ENCODE measurements at regions not wholly inside any gene's neighbourhood (a gene's known extent, or its start where the extent isn't known, plus 50 kb on each side); places are given as distances from the start of the nearest gene placed in this dataset.

- Histone ChIP-seq H3K27ac (no peak overlapping the region), H3K4me1 (no peaks in the 10 kb centered on the region), H3K4me3 (no peak overlapping the region), H3K4me2 (no peak overlapping the region), H3K9me3 (no peaks in the 10 kb centered on the region)
- FAIRE-seq (no peak), ATAC-seq (no peak), DNase-seq (ENCODE audit: low read depth in 1 of 2, low spot score in 1 of 2) (no peak)
- ChIA-PET POLR2A (no interaction called here), CTCF (no interaction called here)
- 9% methylated on average over 2 of the region's 2 CpGs for WGBS (ENCODE audit: missing lambda C conversion rate)
- TF ChIP-seq EHMT2 (IDR thresholded peaks at IDR 0.05; ENCODE audit: low read depth) (no peak), TFCP2L1 (CRISPR knock-in tag; IDR thresholded peaks at IDR 0.05) (no peak), KDM1A (IDR thresholded peaks at IDR 0.05; ENCODE audit: low read depth) (no peak), HOXB5 (CRISPR knock-in tag; IDR thresholded peaks at IDR 0.05) (no peak), HMGXB4 (CRISPR knock-in tag; IDR thresholded peaks at IDR 0.05; ENCODE audit: borderline replicate concordance) (no peak), CBX2 (IDR thresholded peaks at IDR 0.05; ENCODE audit: borderline replicate concordance, low read depth) (no peak), KDM5A (IDR thresholded peaks at IDR 0.05) (no peak), RAD21 (conservative IDR thresholded peaks at IDR 0.05 in 1 of 2, IDR thresholded peaks at IDR 0.05 in 1 of 2) (no peak), GATA3 (IDR thresholded peaks at IDR 0.05; ENCODE audit: borderline replicate concordance) (no peak), HDAC2 (IDR thresholded peaks at IDR 0.05) (no peak), ELK1 (IDR thresholded peaks at IDR 0.05; ENCODE audit: low read depth, low read length) (no peak), FOSB (CRISPR knock-in tag; IDR thresholded peaks at IDR 0.05) (no peak), EHF (CRISPR knock-in tag; IDR thresholded peaks at IDR 0.05) (no peak), PHF8 (IDR thresholded peaks at IDR 0.05; ENCODE audit: borderline replicate concordance, low read depth) (no peak), CHD2 (IDR thresholded peaks at IDR 0.05; ENCODE audit: low read length, partially characterized antibody) (no peak), FOXS1 (CRISPR knock-in tag; IDR thresholded peaks at IDR 0.05) (no peak)
- TF ChIP-seq, protein P1, sequence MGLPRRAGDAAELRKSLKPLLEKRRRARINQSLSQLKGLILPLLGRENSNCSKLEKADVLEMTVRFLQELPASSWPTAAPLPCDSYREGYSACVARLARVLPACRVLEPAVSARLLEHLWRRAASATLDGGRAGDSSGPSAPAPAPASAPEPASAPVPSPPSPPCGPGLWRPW (IDR thresholded peaks at IDR 0.05), result no peak
- TF ChIP-seq, protein P2, sequence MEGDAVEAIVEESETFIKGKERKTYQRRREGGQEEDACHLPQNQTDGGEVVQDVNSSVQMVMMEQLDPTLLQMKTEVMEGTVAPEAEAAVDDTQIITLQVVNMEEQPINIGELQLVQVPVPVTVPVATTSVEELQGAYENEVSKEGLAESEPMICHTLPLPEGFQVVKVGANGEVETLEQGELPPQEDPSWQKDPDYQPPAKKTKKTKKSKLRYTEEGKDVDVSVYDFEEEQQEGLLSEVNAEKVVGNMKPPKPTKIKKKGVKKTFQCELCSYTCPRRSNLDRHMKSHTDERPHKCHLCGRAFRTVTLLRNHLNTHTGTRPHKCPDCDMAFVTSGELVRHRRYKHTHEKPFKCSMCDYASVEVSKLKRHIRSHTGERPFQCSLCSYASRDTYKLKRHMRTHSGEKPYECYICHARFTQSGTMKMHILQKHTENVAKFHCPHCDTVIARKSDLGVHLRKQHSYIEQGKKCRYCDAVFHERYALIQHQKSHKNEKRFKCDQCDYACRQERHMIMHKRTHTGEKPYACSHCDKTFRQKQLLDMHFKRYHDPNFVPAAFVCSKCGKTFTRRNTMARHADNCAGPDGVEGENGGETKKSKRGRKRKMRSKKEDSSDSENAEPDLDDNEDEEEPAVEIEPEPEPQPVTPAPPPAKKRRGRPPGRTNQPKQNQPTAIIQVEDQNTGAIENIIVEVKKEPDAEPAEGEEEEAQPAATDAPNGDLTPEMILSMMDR (IDR thresholded peaks at IDR 0.05), result no peak
Observed at GRCh38 chr14:42556551-42556950, 949.9 kb downstream of the LRFN5 start.

DNA sequence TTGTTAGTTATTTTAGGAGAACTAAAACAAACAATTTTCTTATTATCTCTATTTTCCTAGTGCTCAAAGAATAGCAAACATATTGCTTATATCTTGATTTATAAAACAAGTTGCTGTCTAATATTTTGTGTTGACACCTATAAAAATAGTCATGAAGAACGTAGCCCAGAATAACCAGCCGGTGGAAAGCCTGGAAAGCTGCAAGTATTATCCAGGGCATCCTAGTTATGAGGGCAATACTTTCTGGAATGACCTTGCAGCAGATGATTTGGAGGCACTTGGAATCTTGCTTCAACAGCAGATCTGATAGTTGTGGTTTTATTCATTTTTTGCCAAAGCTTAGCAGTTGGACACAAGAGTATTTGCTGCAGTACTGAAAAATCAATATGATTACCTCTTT lies 948.7 kb downstream of the LRFN5 start:
- no peak overlapping the region for H3K4me2 ChIP-seq
- DNase-seq (ENCODE audit: low read depth in 1 of 2, low spot score in 1 of 2) (no peak), FAIRE-seq (no peak), ATAC-seq (no peak)
- H3K27ac ChIP-seq, result no peak overlapping the region
- H3K4me3 ChIP-seq, result no peak overlapping the region
- ChIA-PET CTCF (no interaction called here), POLR2A (no interaction called here)
- H3K4me1 ChIP-seq, result no peaks in the 10 kb centered on the region
- 51% methylated on average over 2 of the region's 2 CpGs for WGBS (ENCODE audit: missing lambda C conversion rate)
- H3K9me3 ChIP-seq, result no peaks in the 10 kb centered on the region
- TF ChIP-seq ZC3H11A (IDR thresholded peaks at IDR 0.05) (no peak), HEYL (CRISPR knock-in tag; IDR thresholded peaks at IDR 0.05) (no peak), TFCP2L1 (CRISPR knock-in tag; IDR thresholded peaks at IDR 0.05) (no peak), HOXB5 (CRISPR knock-in tag; IDR thresholded peaks at IDR 0.05) (no peak), NR3C1 (IDR thresholded peaks at IDR 0.05) (no peak), ESRRA (IDR thresholded peaks at IDR 0.05; ENCODE audit: borderline replicate concordance, low read length) (no peak)
- TF ChIP-seq, protein P2 (IDR thresholded peaks at IDR 0.05), result no peak
- TF ChIP-seq, protein P3, sequence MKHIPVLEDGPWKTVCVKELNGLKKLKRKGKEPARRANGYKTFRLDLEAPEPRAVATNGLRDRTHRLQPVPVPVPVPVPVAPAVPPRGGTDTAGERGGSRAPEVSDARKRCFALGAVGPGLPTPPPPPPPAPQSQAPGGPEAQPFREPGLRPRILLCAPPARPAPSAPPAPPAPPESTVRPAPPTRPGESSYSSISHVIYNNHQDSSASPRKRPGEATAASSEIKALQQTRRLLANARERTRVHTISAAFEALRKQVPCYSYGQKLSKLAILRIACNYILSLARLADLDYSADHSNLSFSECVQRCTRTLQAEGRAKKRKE (CRISPR knock-in tag; IDR thresholded peaks at IDR 0.05; ENCODE audit: low read depth), result no peak
- TF ChIP-seq, protein P4, sequence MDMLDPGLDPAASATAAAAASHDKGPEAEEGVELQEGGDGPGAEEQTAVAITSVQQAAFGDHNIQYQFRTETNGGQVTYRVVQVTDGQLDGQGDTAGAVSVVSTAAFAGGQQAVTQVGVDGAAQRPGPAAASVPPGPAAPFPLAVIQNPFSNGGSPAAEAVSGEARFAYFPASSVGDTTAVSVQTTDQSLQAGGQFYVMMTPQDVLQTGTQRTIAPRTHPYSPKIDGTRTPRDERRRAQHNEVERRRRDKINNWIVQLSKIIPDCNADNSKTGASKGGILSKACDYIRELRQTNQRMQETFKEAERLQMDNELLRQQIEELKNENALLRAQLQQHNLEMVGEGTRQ (IDR thresholded peaks at IDR 0.05), result no peak
